B cell (primary cell): ENCODE measurements at regions not wholly inside any gene's neighbourhood (a gene's known extent, or its start where the extent isn't known, plus 50 kb on each side); places are given as distances from the start of the nearest gene placed in this dataset.

ENCODE experiments used
- ATAC-seq: fragments of 200-7000 bp; cut with Tn5 transposase; one replicate; pipeline ENCODE4 v1.10.0; 2021; ENCODE audit warnings: low read depth, mild to moderate bottlenecking, moderate number of reproducible peaks, moderate library complexity
- CTCF ChIA-PET: fragments of 350-600 bp; sonication (Branson Sonifier 250); formaldehyde crosslinking; loops from one replicate; lab custom pipeline; 2021; ENCODE audit warnings: antibody characterized with exemption, inconsistent platforms; lab: Charles Lee
- POLR2A ChIA-PET: fragments of 350-600 bp; sonication (Branson Sonifier 250); formaldehyde crosslinking; loops from one replicate; lab custom pipeline; 2021; ENCODE audit warnings: antibody characterized with exemption; lab: Charles Lee
- DNase-seq: peaks from one replicate; pipeline ENCODE4 v3.0.0; 2013
- H2AFZ ChIP-seq: 2 replicates; pipeline ENCODE4 v1.6.1; 2012; ENCODE audit warnings: mild to moderate bottlenecking, low read depth, low read length; ENCODE audit not compliant: insufficient read depth, poor library complexity, severe bottlenecking
- H3K27ac ChIP-seq, 2 donors: 1 replicate in 1 of 2; 2 replicates in 1 of 2; pipeline ENCODE4 v1.5.1; 2012 to 2013; ENCODE audit warnings: low read length in 2 of 2, mild to moderate bottlenecking in 2 of 2, moderate library complexity in 1 of 2
- H3K27me3 ChIP-seq, 4 experiments: fragments of 200-600 bp in 1 of 4; sonication (generic) in 1 of 4; replicated peaks in 1 of 4; 1 replicate in 2 of 4; 2 replicates in 2 of 4; pipeline versions ENCODE4 v1.6.1 to v1.7.0; 2013 to 2016; ENCODE audit warnings: low read length in 3 of 4, mild to moderate bottlenecking in 2 of 4, mixed read lengths in 1 of 4, moderate library complexity in 1 of 4; ENCODE audit not compliant: insufficient read depth in 4 of 4, control insufficient read depth in 3 of 4; ENCODE audit errors: control extremely low read depth in 1 of 4
- H3K36me3 ChIP-seq, 2 experiments: replicated peaks in 1 of 2; 1 replicate in 1 of 2; 2 replicates in 1 of 2; pipeline versions ENCODE4 v1.6.1 to v1.7.1; 2013; ENCODE audit warnings: low read length in 1 of 2; ENCODE audit not compliant: insufficient read depth in 2 of 2, control insufficient read depth in 1 of 2; ENCODE audit errors: control extremely low read depth in 1 of 2, extremely low read depth in 1 of 2
- H3K4me1 ChIP-seq, 2 donors: fragments of 200-600 bp in 1 of 2; sonication (generic) in 1 of 2; 1 replicate in 1 of 2; 2 replicates in 1 of 2; pipeline versions ENCODE4 v1.5.1 to v1.6.1; 2013 to 2017; ENCODE audit warnings: low read length in 2 of 2; ENCODE audit not compliant: control insufficient read depth in 2 of 2, insufficient read depth in 2 of 2
- H3K4me2 ChIP-seq: replicated peaks from 2 replicates; pipeline ENCODE3; 2012; ENCODE audit warnings: mild to moderate bottlenecking, low read depth, low read length; ENCODE audit not compliant: poor library complexity, severe bottlenecking
- H3K4me3 ChIP-seq, 5 experiments: fragments of 200-600 bp in 1 of 5; sonication (generic) in 1 of 5; 1 replicate in 3 of 5; 2 replicates in 2 of 5; pipeline versions ENCODE4 v1.5.1 to v1.7.0; 2011 to 2016; ENCODE audit warnings: low read length in 4 of 5, mild to moderate bottlenecking in 4 of 5, low read depth in 2 of 5, control low read depth in 1 of 5, moderate library complexity in 1 of 5; ENCODE audit not compliant: insufficient read depth in 1 of 5; ENCODE audit errors: control extremely low read depth in 1 of 5, extremely low read depth in 1 of 5
- H3K79me2 ChIP-seq: fragments of 200-600 bp; sonication (generic); one replicate; pipeline ENCODE4 v1.6.0; 2016; ENCODE audit warnings: low read length; ENCODE audit not compliant: control insufficient read depth, insufficient read depth
- H3K9ac ChIP-seq: fragments of 200-600 bp; sonication (generic); 2 replicates; pipeline ENCODE4 v1.6.1; 2017; ENCODE audit warnings: mild to moderate bottlenecking, low read length, moderate library complexity
- H3K9me3 ChIP-seq, 3 donors: one replicate each; pipeline versions ENCODE4 v1.6.1 to v1.7.1; 2013; ENCODE audit warnings: low read length in 2 of 3; ENCODE audit not compliant: control insufficient read depth in 2 of 3, insufficient read depth in 1 of 3; ENCODE audit errors: control extremely low read depth in 1 of 3
- H4K20me1 ChIP-seq: 2 replicates; pipeline ENCODE4 v1.6.0; 2012; ENCODE audit warnings: mild to moderate bottlenecking, low read length; ENCODE audit not compliant: insufficient read depth, control insufficient read depth, poor library complexity, severe bottlenecking
- H3K27ac Mint-ChIP-seq: one replicate; pipeline ENCODE4 v1.8.0; 2021; ENCODE audit warnings: mixed read lengths
- H3K27me3 Mint-ChIP-seq: one replicate; pipeline ENCODE4 v1.8.0; 2021; ENCODE audit warnings: mixed read lengths
- H3K4me1 Mint-ChIP-seq: one replicate; pipeline ENCODE4 v1.8.0; 2021; ENCODE audit warnings: mixed read lengths
- H3K4me3 Mint-ChIP-seq: one replicate; pipeline ENCODE4 v1.8.0; 2021; ENCODE audit warnings: mixed read lengths
- H3K9me3 Mint-ChIP-seq: one replicate; pipeline ENCODE4 v1.8.0; 2022; ENCODE audit warnings: mixed read lengths; ENCODE audit not compliant: insufficient read depth
- CTCF ChIP-seq: fragments of 200-600 bp; IDR thresholded peaks from one replicate; pipeline ENCODE4 v1.8.0; 2022; ENCODE audit warnings: antibody characterized with exemption, mild to moderate bottlenecking
- EZH2 ChIP-seq: IDR thresholded peaks from 2 replicates; pipeline ENCODE4 v1.6.1; 2012; ENCODE audit warnings: borderline replicate concordance, low read depth, mild to moderate bottlenecking, moderate library complexity, low read length; ENCODE audit not compliant: insufficient read depth, poor library complexity, severe bottlenecking
- WGBS: methylation state at CpG from one replicate; pipeline ENCODE4 v1.1.5; 2013; ENCODE audit warnings: missing lambda C conversion rate; ENCODE audit not compliant: insufficient coverage; 5-methylcytosine and 5-hydroxymethylcytosine counted together
- intact Hi-C: fragments of 100-400 bp; cut with micrococcal nuclease; formaldehyde crosslinking; loops from one replicate; pipeline ENCODE4 v1.10.0; 2022

- Histone ChIP-seq H3K36me3 (no peaks in the 10 kb centered on the region), H4K20me1 (no peaks in the 10 kb centered on the region), H3K27ac (no peak overlapping the region), H3K9ac (no peak overlapping the region), H3K79me2 (no peaks in the 10 kb centered on the region), H3K9me3 (peaks cover 0 to 5% (median 0%) of the 10 kb centered on the region in 3 donors), H3K4me1 (peaks cover 11 to 18% of the 10 kb centered on the region in 2 donors), H3K4me2 (no peak overlapping the region), H3K4me3 (no peak overlapping the region), H2AFZ (no peak overlapping the region), H3K27me3 (peaks cover 0 to 16% (median 6%) of the 10 kb centered on the region in 4 experiments)
- Mint-ChIP-seq H3K9me3 (no peaks in the 10 kb centered on the region), H3K4me1 (peaks cover 11% of the 10 kb centered on the region), H3K27me3 (peaks cover 45% of the 10 kb centered on the region), H3K27ac (no peak overlapping the region), H3K4me3 (no peak overlapping the region)
- intact Hi-C loops, result no loop called here
- ChIA-PET CTCF (no interaction called here), POLR2A (no interaction called here)
- TF ChIP-seq EZH2 (no peak), CTCF (no peak)
- 35% methylated on average over 5 of the region's 7 CpGs for WGBS
- DNase-seq, result no peak
- ATAC-seq, result no peak
Observed at GRCh38 chr5:74432216-74432615, 208.3 kb downstream of the ENC1 start.

GRCh38 chr5:74431290-74431669 lies 209.2 kb downstream of the ENC1 start:
- H3K79me2 ChIP-seq, result no peaks in the 10 kb centered on the region
- H3K27me3 ChIP-seq, result peaks cover 0 to 16% (median 6%) of the 10 kb centered on the region in 4 experiments
- peaks cover 11 to 18% of the 10 kb centered on the region in 2 donors for H3K4me1 ChIP-seq
- no peak for DNase-seq
- Mint-ChIP-seq H3K27me3 (peaks cover 49% of the 10 kb centered on the region), H3K4me3 (no peak overlapping the region), H3K27ac (no peak overlapping the region), H3K4me1 (peaks cover 11% of the 10 kb centered on the region), H3K9me3 (no peaks in the 10 kb centered on the region)
- ChIA-PET POLR2A (no interaction called here), CTCF (no interaction called here)
- 83% methylated on average over 1 of the region's 2 CpGs for WGBS
- H3K4me3 ChIP-seq, result no peak overlapping the region
- no peak overlapping the region for H3K27ac ChIP-seq
- no peaks in the 10 kb centered on the region for H3K36me3 ChIP-seq
- no peaks in the 10 kb centered on the region for H4K20me1 ChIP-seq
- ATAC-seq, result no peak
- intact Hi-C loops, result no loop called here
- peaks cover 0 to 5% (median 0%) of the 10 kb centered on the region in 3 donors for H3K9me3 ChIP-seq
- no peak overlapping the region for H3K9ac ChIP-seq
- no peak overlapping the region for H3K4me2 ChIP-seq
- TF ChIP-seq EZH2 (no peak), CTCF (no peak)
- H2AFZ ChIP-seq, result no peak overlapping the region
